NB4 (cell line): ENCODE measurements at regions not wholly inside any gene's neighbourhood (a gene's known extent, or its start where the extent isn't known, plus 50 kb on each side); places are given as distances from the start of the nearest gene placed in this dataset.
A peak's percentile ranks its signal among the peaks of the same experiment; 100 is the strongest.

Source experiments
- DNase-seq: peaks from one replicate; pipeline ENCODE4 v3.0.0; 2010; ENCODE audit warnings: low read depth
- H3K4me3 ChIP-seq: one replicate; pipeline ENCODE4 v1.5.1; 2011; ENCODE audit warnings: mild to moderate bottlenecking, low read depth, low read length, moderate library complexity
- MYC ChIP-seq: IDR thresholded peaks from 2 replicates; pipeline ENCODE4 v1.6.1; 2011; ENCODE audit warnings: low read depth, low read length
- POLR2A ChIP-seq: IDR thresholded peaks from 2 replicates; pipeline ENCODE4 v1.6.1; 2011; ENCODE audit warnings: mild to moderate bottlenecking; ENCODE audit not compliant: insufficient read length; ENCODE audit errors: extremely low read depth
- TF ChIP-seq, protein P1 (sequence below): IDR thresholded peaks from 2 replicates; pipeline ENCODE4 v1.6.1; 2011; ENCODE audit warnings: low read depth, low read length
- TF ChIP-seq, protein P2 (sequence below): IDR thresholded peaks from one replicate; pipeline ENCODE4 v1.5.1; 2012; ENCODE audit warnings: low read depth, low read length

DNA sequence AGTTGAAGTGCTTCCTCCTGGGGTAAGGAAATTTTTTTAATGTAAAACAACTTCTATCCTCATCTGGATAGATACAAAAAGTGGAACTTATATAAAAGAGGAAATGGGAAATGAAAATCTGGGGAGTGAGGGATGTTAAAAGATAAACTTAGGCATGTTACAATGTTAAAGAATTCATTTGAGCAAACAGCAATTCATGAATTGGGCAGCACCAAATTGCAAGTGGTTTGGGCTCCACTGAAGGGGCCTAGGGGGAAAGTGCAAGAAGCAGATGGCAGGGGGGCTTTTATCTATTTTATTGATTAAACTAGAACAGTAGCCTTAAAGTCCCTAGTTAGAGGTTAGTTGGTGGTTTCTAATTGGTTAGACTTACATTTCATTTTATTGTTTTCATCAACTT, 118.1 kb upstream of the NAP1L1 start:
- TF ChIP-seq, protein P1, sequence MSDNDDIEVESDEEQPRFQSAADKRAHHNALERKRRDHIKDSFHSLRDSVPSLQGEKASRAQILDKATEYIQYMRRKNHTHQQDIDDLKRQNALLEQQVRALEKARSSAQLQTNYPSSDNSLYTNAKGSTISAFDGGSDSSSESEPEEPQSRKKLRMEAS, result no peak
- TF ChIP-seq MYC (no peak), POLR2A (no peak)
- TF ChIP-seq, protein P2, sequence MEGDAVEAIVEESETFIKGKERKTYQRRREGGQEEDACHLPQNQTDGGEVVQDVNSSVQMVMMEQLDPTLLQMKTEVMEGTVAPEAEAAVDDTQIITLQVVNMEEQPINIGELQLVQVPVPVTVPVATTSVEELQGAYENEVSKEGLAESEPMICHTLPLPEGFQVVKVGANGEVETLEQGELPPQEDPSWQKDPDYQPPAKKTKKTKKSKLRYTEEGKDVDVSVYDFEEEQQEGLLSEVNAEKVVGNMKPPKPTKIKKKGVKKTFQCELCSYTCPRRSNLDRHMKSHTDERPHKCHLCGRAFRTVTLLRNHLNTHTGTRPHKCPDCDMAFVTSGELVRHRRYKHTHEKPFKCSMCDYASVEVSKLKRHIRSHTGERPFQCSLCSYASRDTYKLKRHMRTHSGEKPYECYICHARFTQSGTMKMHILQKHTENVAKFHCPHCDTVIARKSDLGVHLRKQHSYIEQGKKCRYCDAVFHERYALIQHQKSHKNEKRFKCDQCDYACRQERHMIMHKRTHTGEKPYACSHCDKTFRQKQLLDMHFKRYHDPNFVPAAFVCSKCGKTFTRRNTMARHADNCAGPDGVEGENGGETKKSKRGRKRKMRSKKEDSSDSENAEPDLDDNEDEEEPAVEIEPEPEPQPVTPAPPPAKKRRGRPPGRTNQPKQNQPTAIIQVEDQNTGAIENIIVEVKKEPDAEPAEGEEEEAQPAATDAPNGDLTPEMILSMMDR, result no peak
- H3K4me3 ChIP-seq, result no peak overlapping the region
- no peak for DNase-seq

DNA sequence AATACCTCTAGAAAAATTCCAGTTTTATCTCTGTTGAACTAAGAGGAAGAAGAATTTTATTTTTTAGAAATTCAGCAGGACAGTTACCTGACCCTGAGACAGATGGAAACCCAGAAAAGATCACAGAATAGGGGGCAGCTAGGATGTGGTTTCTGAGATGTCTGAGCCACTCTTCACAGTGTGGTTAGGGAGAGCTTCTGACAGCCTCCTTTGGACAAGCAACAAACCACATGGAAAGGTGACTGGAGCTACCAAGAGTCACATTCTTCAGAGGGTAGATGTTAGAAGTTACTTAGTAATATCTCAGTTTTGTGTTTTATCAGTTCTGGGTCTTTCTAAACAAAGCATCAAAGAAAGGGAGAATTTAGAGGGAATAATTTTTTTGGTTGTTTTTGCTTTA, 117.3 kb upstream of the NAP1L1 start:
- DNase-seq, result no peak
- TF ChIP-seq, protein P1, result no peak
- H3K4me3 ChIP-seq, result no peak overlapping the region

DNA sequence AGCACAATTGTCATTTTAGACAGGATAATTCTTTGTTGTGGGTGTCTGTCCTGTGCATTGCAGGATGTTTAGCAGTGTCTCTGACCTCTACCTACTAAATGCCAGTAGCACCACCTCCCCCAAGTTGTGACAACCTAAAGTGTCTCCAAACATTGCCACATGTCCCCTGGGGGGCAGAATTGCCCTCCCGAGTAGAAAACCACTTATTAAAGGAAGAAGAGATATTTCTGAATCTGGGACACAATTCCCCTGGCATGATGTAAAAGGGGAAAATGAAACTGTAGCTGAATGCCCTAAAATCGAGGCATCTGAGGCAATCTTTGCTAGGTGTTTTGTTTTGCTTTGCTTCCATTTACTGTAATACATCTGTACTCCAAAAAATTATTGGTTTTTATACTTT, 116.8 kb upstream of the NAP1L1 start:
- H3K4me3 ChIP-seq, result no peak overlapping the region
- no peak for TF ChIP-seq POLR2A
- TF ChIP-seq, protein P2, result no peak
- TF ChIP-seq, protein P1, result no peak
- no peak for TF ChIP-seq MYC
- peak; percentile 26 for DNase-seq

- DNase-seq, result no peak
- H3K4me3 ChIP-seq, result no peak overlapping the region
- TF ChIP-seq MYC (no peak), POLR2A (no peak)
- TF ChIP-seq, protein P2, result no peak
- TF ChIP-seq, protein P1, result no peak
These were observed 115.3 kb upstream of the NAP1L1 start for GRCh38 chr12:76199808-76200207.

- TF ChIP-seq, protein P2, result no peak
- TF ChIP-seq, protein P1, result no peak
- TF ChIP-seq MYC (no peak), POLR2A (no peak)
- no peak for DNase-seq
- H3K4me3 ChIP-seq, result no peak overlapping the region
These were observed 114.4 kb upstream of the NAP1L1 start for GRCh38 chr12:76198839-76199238.

DNA sequence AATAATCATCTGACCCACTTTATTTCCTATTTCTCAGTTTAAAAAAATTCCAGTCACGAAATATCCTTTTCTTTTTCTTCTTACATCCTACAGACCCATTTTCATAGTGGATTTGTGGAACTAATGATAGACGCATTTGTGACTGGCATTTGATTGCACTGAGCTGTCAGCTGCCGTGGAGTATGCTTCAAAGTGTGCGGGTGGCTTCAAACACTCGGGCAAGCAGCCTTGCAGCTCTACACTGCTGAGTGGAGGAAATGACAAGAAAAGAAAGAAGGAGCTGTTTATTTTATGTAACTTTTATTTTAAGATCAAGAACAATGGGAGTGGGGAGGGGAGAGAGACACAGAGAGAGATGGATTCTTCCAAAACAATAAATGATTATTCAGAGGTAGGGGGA, 112.8 kb upstream of the NAP1L1 start:
- H3K4me3 ChIP-seq, result no peak overlapping the region
- no peak for TF ChIP-seq POLR2A
- TF ChIP-seq, protein P1, result no peak
- TF ChIP-seq, protein P2, result no peak
- TF ChIP-seq MYC, result no peak
- no peak for DNase-seq
